UCSD-AML1 (cell line): ENCODE measurements at regions not wholly inside any gene's neighbourhood (a gene's known extent, or its start where the extent isn't known, plus 50 kb on each side); places are given as distances from the start of the nearest gene placed in this dataset.
"Not testable (repeated sequence)": the region's sequence is repeated elsewhere in the genome, so short reads cannot be mapped to it uniquely, and the experiment has no call there.

Experiments used
- DNase-seq: peaks from one replicate; lab custom pipeline; 2025; ENCODE audit not compliant: unreplicated experiment; lab: John Stamatoyannopoulos, UW

DNA sequence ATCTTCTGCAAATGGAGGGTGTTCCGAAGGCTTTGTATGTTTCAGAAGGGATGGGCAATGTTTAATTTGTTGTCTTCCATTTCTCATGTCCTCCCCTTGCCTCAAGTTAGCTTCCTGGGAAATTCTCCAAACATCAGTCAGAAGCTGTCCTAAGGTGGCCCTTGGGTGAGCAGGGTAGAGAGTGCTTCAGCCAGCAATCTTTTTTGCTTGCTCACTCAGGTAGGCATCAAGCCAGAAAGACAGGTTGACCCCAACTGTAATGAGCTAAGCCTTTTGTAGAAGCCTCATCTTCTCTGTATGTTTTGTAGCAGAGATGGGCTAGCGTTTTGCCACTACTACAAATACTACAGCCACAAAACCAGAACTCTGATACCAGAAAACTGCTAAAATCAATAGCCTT, 321.5 kb upstream of the FAM78B start:
- no peak for DNase-seq

- no peak for DNase-seq
These were observed 322.5 kb upstream of the FAM78B start for GRCh38 chr1:166489356-166489669.

DNA sequence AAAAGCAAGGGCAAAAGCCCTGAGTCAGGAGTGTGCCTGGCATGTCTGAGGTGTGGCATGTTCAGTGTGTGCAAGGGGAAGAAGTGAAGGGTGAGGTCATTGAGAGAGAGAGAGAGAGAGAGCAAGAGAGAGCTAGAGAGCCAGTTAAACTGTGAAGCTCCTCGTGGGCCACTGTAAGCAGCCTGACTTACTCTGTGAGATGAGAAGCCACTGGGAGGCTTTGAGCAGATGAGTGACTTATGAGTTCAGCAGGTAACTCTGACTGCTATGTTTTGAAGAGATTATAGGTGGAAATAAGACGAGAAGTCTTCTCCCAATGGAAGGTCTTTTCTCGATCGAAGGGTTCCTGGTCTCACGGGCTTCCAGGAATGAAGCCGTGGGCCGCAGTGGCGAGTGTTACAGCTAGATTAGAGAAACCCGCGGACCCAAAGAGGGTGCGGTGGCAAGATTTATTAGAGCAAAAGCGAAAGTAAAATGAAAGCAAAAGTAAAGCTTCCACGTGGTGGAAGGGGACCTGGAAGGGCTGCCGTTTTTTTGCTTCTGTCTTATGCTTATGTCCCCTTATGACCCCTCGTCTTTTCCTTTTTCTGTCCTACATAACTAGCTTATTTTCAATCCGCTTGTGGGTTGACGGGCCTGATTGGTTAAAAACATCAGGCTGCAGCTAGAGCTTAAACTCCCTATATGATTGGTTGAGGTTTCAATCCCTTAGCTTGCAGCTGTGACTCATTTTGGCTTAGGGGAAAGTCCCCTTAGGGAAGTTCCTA, 323.1 kb upstream of the FAM78B start:
- DNase-seq, result peak; percentile 24

- DNase-seq, result no peak
These were observed 323.7 kb upstream of the FAM78B start for GRCh38 chr1:166490437-166490991.

DNA sequence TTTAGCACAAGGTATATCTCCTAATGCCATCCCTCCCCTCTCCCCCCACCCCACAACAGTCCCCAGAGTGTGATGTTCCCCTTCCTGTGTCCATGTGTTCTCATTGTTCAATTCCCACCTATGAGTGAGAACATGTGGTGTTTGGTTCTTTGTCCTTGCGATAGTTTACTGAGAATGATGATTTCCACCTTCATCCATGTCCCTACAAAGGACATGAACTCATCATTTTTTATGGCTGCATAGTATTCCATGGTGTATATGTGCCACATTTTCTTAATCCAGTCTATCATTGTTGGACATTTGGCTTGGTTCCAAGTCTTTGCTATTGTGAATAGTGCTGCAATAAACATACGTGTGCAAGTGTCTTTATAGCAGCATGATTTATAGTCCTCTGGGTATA, 327.0 kb upstream of the FAM78B start:
- DNase-seq, result not testable (repeated sequence)

GRCh38 chr1:166507347-166507746, 331.9 kb upstream of the POGK start:
- no peak for DNase-seq

DNA sequence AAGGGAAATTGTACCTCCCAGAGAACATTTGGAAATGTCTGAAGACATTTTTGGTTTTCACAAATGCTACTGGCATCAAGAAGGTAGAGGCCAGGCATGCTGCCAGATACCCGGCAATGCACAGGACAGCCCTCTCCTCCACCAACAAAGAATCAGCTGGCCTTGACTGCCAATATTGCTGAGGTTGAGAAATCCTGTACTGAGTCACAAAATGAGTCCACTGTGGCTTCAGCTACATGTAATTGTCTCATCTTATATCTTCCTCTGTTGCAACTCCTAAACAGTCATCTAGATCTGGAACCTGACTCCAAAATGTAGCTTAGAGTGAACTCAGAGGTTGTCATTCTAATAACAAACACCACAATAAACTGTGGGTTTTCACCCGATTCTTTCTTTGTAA, 327.5 kb upstream of the POGK start:
- no peak for DNase-seq

DNA sequence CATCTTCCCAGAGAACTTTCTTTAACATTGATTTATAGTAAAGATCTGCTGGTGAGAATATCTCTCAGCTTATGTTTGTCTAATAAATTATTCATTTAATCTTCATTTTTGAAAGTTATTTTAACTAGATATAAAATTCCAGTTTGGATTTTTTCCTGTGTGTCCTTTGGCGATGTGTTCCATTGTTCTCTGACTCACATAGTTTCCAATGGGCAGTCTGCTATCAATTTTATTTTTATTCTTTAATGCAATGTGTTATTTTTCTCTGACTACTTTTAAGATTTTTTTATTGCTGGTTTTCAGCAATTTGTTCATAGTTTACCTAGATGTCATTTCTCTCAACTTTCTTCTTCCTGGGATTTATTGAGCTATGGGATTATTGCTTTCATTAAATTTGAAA, 325.2 kb upstream of the POGK start:
- DNase-seq, result no peak

- DNase-seq, result no peak
These were observed 311.5 kb upstream of the POGK start for GRCh38 chr1:166527752-166528151.

DNA sequence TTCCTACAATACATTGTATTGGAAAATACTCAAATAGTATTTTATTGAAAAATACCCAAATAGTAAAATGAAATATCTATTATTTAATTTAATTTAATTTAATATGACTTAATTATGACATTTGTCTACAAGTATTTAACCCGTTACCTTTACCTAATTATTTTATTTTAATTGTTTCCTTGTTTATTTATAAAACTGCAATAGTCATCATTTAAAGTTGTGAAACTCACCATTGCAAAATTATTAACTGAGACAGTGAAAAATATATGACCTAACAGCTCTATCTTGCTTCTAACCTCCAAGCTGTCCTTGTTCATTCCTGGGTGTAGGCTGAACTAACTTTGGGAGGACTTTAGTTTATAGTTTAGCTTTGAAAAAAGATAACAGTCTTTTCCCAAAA, 300.6 kb upstream of the POGK start:
- DNase-seq, result no peak

DNA sequence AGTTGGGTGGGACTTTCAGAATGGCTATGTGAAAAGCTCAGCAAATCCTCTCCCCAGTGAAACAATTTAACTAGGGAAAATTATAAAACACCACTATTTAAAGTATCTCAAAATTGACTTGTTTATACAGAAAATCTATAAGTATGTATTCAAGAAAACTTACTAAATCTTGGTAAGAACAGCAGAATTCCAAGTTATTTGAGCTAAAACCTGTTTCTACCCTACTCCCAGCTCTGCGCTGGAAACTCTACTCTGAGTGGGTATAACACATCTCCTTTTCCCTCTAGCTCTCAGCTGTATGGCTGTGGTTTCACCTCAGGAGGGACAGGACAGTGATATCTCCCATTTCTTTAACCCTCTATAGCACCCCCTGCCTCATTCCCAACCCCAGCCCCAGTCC, 295.2 kb upstream of the POGK start:
- no peak for DNase-seq

- no peak for DNase-seq
These were observed 294.7 kb upstream of the POGK start for GRCh38 chr1:166544561-166544960.

- no peak for DNase-seq
These were observed 286.6 kb upstream of the POGK start for GRCh38 chr1:166552706-166553105.

- DNase-seq, result no peak
These were observed 268.3 kb upstream of the POGK start for GRCh38 chr1:166570954-166571353.

DNA sequence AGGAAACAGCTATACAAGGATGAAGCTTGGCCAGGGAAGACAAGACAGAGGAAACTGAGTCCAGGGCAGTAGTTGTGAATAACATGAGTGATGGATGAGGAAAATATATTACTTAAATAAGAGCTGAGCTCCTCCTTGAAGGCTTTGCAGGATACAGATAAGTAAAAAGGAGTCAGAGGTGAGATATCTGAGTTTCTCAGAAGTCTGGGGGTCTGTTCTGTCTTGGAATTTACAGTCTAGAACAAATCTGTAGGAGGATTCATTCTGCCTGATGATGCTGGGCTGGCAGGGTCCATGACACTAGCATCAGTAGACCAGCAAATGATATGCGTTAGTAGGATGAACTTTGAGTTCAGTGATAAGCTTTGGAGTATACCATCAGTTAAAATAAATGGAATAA, 266.1 kb upstream of the POGK start:
- no peak for DNase-seq

- DNase-seq, result no peak
These were observed 259.4 kb upstream of the POGK start for GRCh38 chr1:166579557-166580501.

DNA sequence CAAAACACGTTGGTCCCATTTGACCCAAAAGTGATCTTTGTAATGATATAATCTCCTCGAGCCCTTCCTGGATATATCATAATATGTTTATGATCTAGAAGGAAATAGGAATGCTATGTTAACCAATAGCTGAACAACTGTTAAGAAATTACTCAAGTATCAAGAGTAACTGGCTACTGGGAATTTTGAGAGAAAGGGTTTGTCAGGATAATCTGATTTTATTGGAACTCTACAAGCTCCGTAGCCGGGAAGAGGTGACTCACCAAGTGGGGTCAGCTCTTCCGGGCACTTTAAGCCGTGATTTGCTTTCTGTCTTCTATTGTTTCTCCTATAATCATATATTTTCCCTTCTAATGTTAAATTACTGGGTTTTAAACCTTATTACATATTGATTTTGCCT, 250.5 kb upstream of the POGK start:
- DNase-seq, result no peak

DNA sequence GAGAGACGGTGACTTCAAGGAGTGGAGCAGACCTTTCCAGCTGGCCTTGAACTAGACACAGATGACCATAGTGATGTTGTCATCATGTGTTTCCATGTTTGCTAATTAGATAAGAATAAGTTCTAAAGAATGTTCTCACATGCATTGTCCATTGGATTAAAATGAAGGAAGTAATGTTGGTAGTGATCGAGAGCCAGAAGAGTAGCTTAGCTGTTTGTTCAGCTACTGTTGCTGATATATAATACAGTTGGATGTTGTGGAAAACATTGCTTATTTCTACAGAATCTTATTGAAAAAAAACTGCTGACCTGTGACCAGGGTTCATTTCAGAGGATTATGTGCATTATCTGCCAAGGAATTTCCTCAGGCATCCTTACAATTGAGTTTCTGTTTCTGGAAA, 249.1 kb upstream of the POGK start:
- DNase-seq, result no peak

DNA sequence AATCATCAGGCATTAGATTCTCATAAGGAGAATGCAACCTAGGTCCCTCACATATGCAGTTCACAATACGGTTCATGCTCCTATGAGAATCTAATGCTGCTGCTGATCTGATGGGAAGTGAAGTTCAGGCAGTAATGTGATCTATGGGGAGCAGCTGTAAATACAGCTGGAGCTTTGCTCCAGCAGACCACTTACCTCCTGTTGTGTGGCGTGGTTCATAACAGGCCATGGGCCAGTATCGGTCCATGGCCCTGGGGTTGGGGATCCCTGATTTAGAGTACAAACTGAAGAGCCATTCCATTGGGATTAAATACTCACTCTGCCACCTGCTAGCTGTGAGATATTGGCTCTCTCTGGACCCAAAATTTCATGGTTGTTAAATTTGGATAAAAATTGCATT, 244.6 kb upstream of the POGK start:
- DNase-seq, result no peak

DNA sequence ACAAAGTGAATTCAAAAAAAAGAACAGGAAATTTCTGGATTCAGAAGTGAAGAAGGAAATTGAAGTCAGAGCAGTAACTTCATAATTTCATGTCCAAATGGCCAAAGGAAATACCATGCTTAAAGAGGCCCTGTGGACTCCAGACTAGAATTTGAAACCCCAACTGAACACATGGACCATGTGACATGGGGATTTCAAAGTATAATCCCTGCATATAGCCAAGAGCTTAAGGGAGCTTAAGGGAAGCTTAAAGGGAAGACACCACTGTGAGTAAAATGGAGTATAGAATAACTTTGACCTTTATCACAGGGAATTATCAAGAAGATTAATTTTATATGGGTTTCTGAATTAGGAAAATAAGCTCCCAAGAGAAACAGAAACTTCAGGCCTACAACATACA, 241.8 kb upstream of the POGK start:
- DNase-seq, result no peak

DNA sequence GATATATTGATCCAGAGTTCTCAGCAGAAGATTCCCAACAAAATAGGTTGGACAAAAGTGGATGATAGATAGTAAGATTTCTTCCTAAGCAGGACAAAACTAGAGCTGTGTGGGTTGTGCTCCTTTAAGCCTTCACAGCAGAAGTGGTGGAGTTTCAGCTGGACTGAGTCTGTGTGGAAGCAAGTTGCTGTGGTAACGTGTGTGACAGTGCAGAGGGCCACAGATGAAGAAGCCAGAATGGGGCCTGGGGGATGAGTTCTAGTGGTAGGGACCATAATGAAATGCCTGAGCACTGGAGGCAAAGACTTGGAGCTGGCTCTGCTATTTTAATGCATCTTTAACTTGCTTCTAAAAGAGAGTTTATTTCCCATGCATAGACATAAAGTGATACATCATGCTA, 238.7 kb upstream of the POGK start:
- no peak for DNase-seq

GRCh38 chr1:166601650-166602278, 237.5 kb upstream of the POGK start:
- no peak for DNase-seq
